ENCODE measurements at regions not wholly inside any gene's neighbourhood (a gene's known extent, or its start where the extent isn't known, plus 50 kb on each side); places are given as distances from the start of the nearest gene placed in this dataset.

DNA sequence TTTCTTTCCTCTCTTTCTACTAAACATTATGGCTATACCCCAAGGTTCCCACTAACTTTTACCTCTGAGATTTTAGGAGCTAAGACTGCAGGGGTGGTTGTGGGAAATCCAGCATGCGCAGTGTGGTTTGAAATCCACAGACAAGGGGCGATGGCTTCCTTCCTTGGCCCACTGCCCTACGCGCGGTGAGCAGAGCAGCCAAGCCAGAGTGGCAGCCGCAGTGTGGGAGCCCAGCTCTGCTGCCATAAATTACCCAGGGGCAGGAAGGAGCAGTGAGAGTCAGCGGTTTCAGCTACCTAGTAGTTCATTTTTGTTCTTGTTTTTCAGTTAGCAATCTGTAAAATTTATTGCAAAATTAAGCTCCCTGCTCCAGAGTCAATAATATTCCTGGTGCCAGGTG, 101.4 kb downstream of the BMP2 start:
- TF ChIP-seq CTCF (conservative IDR thresholded peaks at IDR 0.05; ENCODE audit: low read length): no peak
- no peak for TF ChIP-seq EZH2phosphoT487 (IDR thresholded peaks at IDR 0.05; ENCODE audit: borderline replicate concordance)
